ENCODE measurements at regions not wholly inside any gene's neighbourhood (a gene's known extent, or its start where the extent isn't known, plus 50 kb on each side); places are given as distances from the start of the nearest gene placed in this dataset.

GRCh38 chr3:56862352-56863062, 60.8 kb upstream of the ARHGEF3 start:
- no peak for DNase-seq

GRCh38 chr3:56861511-56861910, 59.8 kb upstream of the ARHGEF3 start:
- DNase-seq = no peak

GRCh38 chr3:56860939-56861338, 59.2 kb upstream of the ARHGEF3 start:
- DNase-seq = no peak

- no peak for DNase-seq
Observed at GRCh38 chr3:56860351-56860750, 58.6 kb upstream of the ARHGEF3 start.

- DNase-seq = no peak
Observed at GRCh38 chr3:56858331-56858730, 56.6 kb upstream of the ARHGEF3 start.

- no peak for DNase-seq
Observed at GRCh38 chr3:56857178-56857577, 55.4 kb upstream of the ARHGEF3 start.

GRCh38 chr3:56856752-56857151, 55.0 kb upstream of the ARHGEF3 start:
- DNase-seq = no peak

GRCh38 chr3:56855856-56856512, 54.2 kb upstream of the ARHGEF3 start:
- DNase-seq = peak; percentile 75

- DNase-seq = no peak
Observed at GRCh38 chr3:56854856-56855611, 53.3 kb upstream of the ARHGEF3 start.

GRCh38 chr3:56851966-56852884, 50.5 kb upstream of the ARHGEF3 start:
- no peak for DNase-seq

All from activated effector memory CD4-positive, alpha-beta T cell treated with anti-CD3 and anti-CD28 coated beads, Interleukin-2, amount 50 U/mL, for 16 hours (primary cell).